Heart right ventricle (tissue), 16 donors: ENCODE measurements at regions not wholly inside any gene's neighbourhood (a gene's known extent, or its start where the extent isn't known, plus 50 kb on each side); places are given as distances from the start of the nearest gene placed in this dataset.

Experiments used
- ATAC-seq, 8 donors: fragments of 200-7000 bp; cut with Tn5 transposase; one replicate each; pipeline ENCODE4 v1.9.1; 2020; ENCODE audit warnings: mild to moderate bottlenecking in 8 of 8, moderate library complexity in 8 of 8, moderate number of reproducible peaks in 1 of 8
- DNase-seq, 2 donors: peaks; one replicate each; pipeline ENCODE4 v3.0.0-alpha.2; 2020
- H3K27ac ChIP-seq, 10 donors: fragments of 200-600 bp; sonication (generic) in 2 of 10; one replicate each; pipeline versions ENCODE4 v1.5.0 to v1.8.0; 2020 to 2022; ENCODE audit warnings: mild to moderate bottlenecking in 3 of 10
- H3K27me3 ChIP-seq, 7 donors: fragments of 200-600 bp; one replicate each; pipeline ENCODE4 v1.8.0; 2021 to 2022; ENCODE audit warnings: mild to moderate bottlenecking in 2 of 7
- H3K36me3 ChIP-seq, 9 donors: fragments of 200-600 bp; sonication (generic) in 1 of 9; one replicate each; pipeline versions ENCODE4 v1.5.0 to v1.8.0; 2020 to 2022; ENCODE audit warnings: mild to moderate bottlenecking in 2 of 9
- H3K4me1 ChIP-seq, 9 donors: fragments of 200-600 bp; sonication (generic) in 1 of 9; one replicate each; pipeline versions ENCODE4 v1.5.0 to v1.8.0; 2020 to 2022; ENCODE audit warnings: mild to moderate bottlenecking in 4 of 9
- H3K4me3 ChIP-seq, 10 donors: fragments of 200-600 bp; sonication (generic) in 2 of 10; one replicate each; pipeline versions ENCODE4 v1.5.0 to v1.8.0; 2020 to 2022; ENCODE audit warnings: mild to moderate bottlenecking in 7 of 10, moderate library complexity in 2 of 10
- H3K9me3 ChIP-seq, 11 donors: fragments of 200-600 bp in 10 of 11; sonication (generic) in 2 of 11; one replicate each; pipeline versions ENCODE4 v1.5.0 to v1.8.0; 2013 to 2022; ENCODE audit warnings: mild to moderate bottlenecking in 2 of 11, control low read depth in 1 of 11, moderate library complexity in 1 of 11
- CTCF ChIP-seq, 9 donors: fragments of 200-600 bp; sonication (generic) in 2 of 9; IDR thresholded peaks; one replicate each; pipeline versions ENCODE4 v1.5.0 to v1.8.0; 2021 to 2022; ENCODE audit warnings: antibody characterized with exemption in 9 of 9, mild to moderate bottlenecking in 5 of 9, moderate library complexity in 1 of 9
- WGBS, 2 donors: extraction: QIAGEN DNeasy Blood & Tissue Kit; methylation state at CpG; one replicate each; pipeline ENCODE4 v1.1.7; 2013; ENCODE audit warnings: inconsistent platforms in 1 of 2; 5-methylcytosine and 5-hydroxymethylcytosine counted together
- intact Hi-C, 10 donors: fragments of 100-400 bp; cut with DNase I; formaldehyde crosslinking; loops; one replicate each; pipeline versions ENCODE4 v1.11.1 to v1.14.2; 2022
- donor health status: Arrhythmogenic right ventricular cardiomyopathy.
- donor health status: ischemic (EF 13 %, LVEDD 7.1; RV severe dilation, severe dysfunction).
- donor health status: healthy with polysubstance abuse.
- donor health status: DM: no; HTN: yes; CAD: no.
- donor health status: DM: no; HTN: no; CAD: no.
- donor health status: ischemic (EF 25% LVEDD 6.9; RV normal size, moderate dysfunction).
- donor health status: ischemic (EF 25% LVEDD 5.7; RV mildly dilated, moderate dysfunction).
- donor health status: healthy.
- donor health status: DM: yes; HTN: yes; CAD: no.
- donor health status: Ischemic cardiomyopathy.
- donor health status: ischemic (EF 35%, LVEDD 5.7; RV mildly dilated, moderate dysfunction).
- donor health status: nonischemic (EF 11% LVEDD 7.7; RV severe dilation, severe dysfunction).
- donor health status: DM: yes; HTN: yes; CAD: no.
- donor health status: PGD.
- donor health status: ischemic (EF 29% LVEDD 5.4; RV normal size, mild dysfunction).
- donor health status: nonischemic (EF 23%, LVEDD 6.1; RV moderate dilation, normal function).

- no peak for ATAC-seq
Measured at GRCh38 chr1:222880587-222880986, 65.7 kb downstream of the DISP1 start.

GRCh38 chr1:222886194-222886854 lies 71.5 kb downstream of the DISP1 start:
- no peak for ATAC-seq
- 82 to 85% methylated on average over 4 of the region's 4 CpGs for WGBS, 2 donors
- H3K4me3 ChIP-seq = no peak overlapping the region
- H3K27ac ChIP-seq = no peak overlapping the region
- H3K4me1 ChIP-seq = peaks cover 0 to 13% (median 0%) of the 10 kb centered on the region in 9 donors
- no peak for TF ChIP-seq CTCF (IDR thresholded peaks at IDR 0.05)
- DNase-seq = no peak
- intact Hi-C loops = loop anchor here in 1 of 10 donors (10.0 kb wide), 1 partner anchor 52 kb away; no protein-coding TSS in a partner anchor
- no peaks in the 10 kb centered on the region for H3K36me3 ChIP-seq
- H3K9me3 ChIP-seq = no peaks in the 10 kb centered on the region
- no peaks in the 10 kb centered on the region for H3K27me3 ChIP-seq

More at GRCh38 chr1:222880587-222880986, 65.7 kb downstream of the DISP1 start:
- Histone ChIP-seq H3K4me1 (peaks cover 0 to 10% (median 0%) of the 10 kb centered on the region in 9 donors), H3K27ac (no peak overlapping the region), H3K36me3 (no peaks in the 10 kb centered on the region), H3K4me3 (no peak overlapping the region), H3K27me3 (no peaks in the 10 kb centered on the region), H3K9me3 (no peaks in the 10 kb centered on the region)
- intact Hi-C loops = loop anchor here in 1 of 10 donors (10.0 kb wide), 1 partner anchor 46 kb away; no protein-coding TSS in a partner anchor
- no peak for TF ChIP-seq CTCF (IDR thresholded peaks at IDR 0.05)
- DNase-seq = no peak
- 86 to 88% methylated on average over 2 of the region's 2 CpGs for WGBS, 2 donors

GRCh38 chr1:222886878-222887351 lies 72.1 kb downstream of the DISP1 start:
- H3K27ac ChIP-seq = no peak overlapping the region
- DNase-seq (no peak), ATAC-seq (no peak)
- no peak overlapping the region for H3K4me3 ChIP-seq
- 67 to 74% methylated on average over 1 of the region's 1 CpG for WGBS, 2 donors
- no peaks in the 10 kb centered on the region for H3K36me3 ChIP-seq
- no peaks in the 10 kb centered on the region for H3K9me3 ChIP-seq
- intact Hi-C loops = loop anchor here in 1 of 10 donors (10.0 kb wide), 1 partner anchor 52 kb away; no protein-coding TSS in a partner anchor
- H3K27me3 ChIP-seq = no peaks in the 10 kb centered on the region
- no peak for TF ChIP-seq CTCF (IDR thresholded peaks at IDR 0.05)
- peaks cover 0 to 19% (median 3%) of the 10 kb centered on the region in 9 donors for H3K4me1 ChIP-seq

GRCh38 chr1:222889440-222889839 lies 74.6 kb downstream of the DISP1 start:
- intact Hi-C loops = loop anchor here in 1 of 10 donors (10.0 kb wide), 1 partner anchor 55 kb away; no protein-coding TSS in a partner anchor
- Histone ChIP-seq H3K27ac (no peak overlapping the region), H3K4me3 (no peak overlapping the region), H3K36me3 (no peaks in the 10 kb centered on the region), H3K4me1 (peaks cover 0 to 25% (median 11%) of the 10 kb centered on the region in 9 donors), H3K9me3 (peaks cover 0 to 3% (median 0%) of the 10 kb centered on the region in 11 donors), H3K27me3 (no peaks in the 10 kb centered on the region)
- DNase-seq = no peak
- 42 to 71% methylated on average over 1 of the region's 1 CpG for WGBS, 2 donors
- no peak for ATAC-seq
- no peak for TF ChIP-seq CTCF (IDR thresholded peaks at IDR 0.05)
